ENCODE measurements at regions not wholly inside any gene's neighbourhood (a gene's known extent, or its start where the extent isn't known, plus 50 kb on each side); places are given as distances from the start of the nearest gene placed in this dataset.

GRCh38 chr7:41217306-41217705 is 485.6 kb downstream of the INHBA start:
- H3K4me1 ChIP-seq (ENCODE audit: control insufficient read depth, insufficient read depth, low read length, unreplicated experiment) = peaks cover 2% of the 10 kb centered on the region
- no peak overlapping the region for H3K27ac ChIP-seq (ENCODE audit: low read depth, low read length)
- no peaks in the 10 kb centered on the region for H3K79me2 ChIP-seq (ENCODE audit: control insufficient read depth, insufficient read depth, low read length, unreplicated experiment)
- no peaks in the 10 kb centered on the region for H3K36me3 ChIP-seq (ENCODE audit: insufficient read depth, low read length)
- no peak overlapping the region for H2AFZ ChIP-seq (ENCODE audit: low read length, unreplicated experiment)
- H3K4me3 ChIP-seq (ENCODE audit: low read depth, low read length) = no peak overlapping the region
- no peaks in the 10 kb centered on the region for H3K27me3 ChIP-seq (ENCODE audit: insufficient read depth, low read length)

DNA sequence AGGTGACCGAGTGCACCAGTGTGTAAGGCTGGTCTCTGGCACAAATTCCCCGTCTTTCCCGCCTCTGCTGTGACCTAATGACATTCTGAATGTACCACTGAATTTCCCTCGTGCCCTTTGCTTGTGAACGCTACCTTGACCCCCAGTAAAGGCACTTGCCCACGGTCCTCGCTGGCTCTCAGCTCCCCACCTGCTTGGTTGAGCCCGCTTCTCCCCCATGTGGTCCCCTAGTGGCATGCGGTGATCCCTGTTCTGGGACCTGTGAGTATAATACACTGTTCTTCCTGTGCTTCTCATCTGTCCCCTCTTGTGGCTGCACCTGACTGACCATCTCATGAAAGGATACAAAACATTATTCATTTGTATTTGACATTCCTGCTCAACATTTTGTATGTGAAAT is 495.7 kb downstream of the INHBA start:
- Histone ChIP-seq H3K27me3 (ENCODE audit: insufficient read depth, low read length) (no peaks in the 10 kb centered on the region), H2AFZ (ENCODE audit: low read length, unreplicated experiment) (no peak overlapping the region), H3K4me1 (ENCODE audit: control insufficient read depth, insufficient read depth, low read length, unreplicated experiment) (peaks cover 5% of the 10 kb centered on the region), H3K27ac (ENCODE audit: low read depth, low read length) (no peak overlapping the region), H3K36me3 (ENCODE audit: insufficient read depth, low read length) (0 out of 2 replicates have a peak, but pooled peaks cover 6% of the 10 kb centered on the region), H3K4me3 (ENCODE audit: low read depth, low read length) (no peak overlapping the region), H3K79me2 (ENCODE audit: control insufficient read depth, insufficient read depth, low read length, unreplicated experiment) (no peaks in the 10 kb centered on the region)

GRCh38 chr7:41206267-41206666 is 496.6 kb downstream of the INHBA start:
- H3K36me3 ChIP-seq (ENCODE audit: insufficient read depth, low read length) = 0 out of 2 replicates have a peak, but pooled peaks cover 6% of the 10 kb centered on the region
- peaks cover 5% of the 10 kb centered on the region for H3K4me1 ChIP-seq (ENCODE audit: control insufficient read depth, insufficient read depth, low read length, unreplicated experiment)
- peak overlapping the region; percentile 55 for H2AFZ ChIP-seq (ENCODE audit: low read length, unreplicated experiment)
- H3K27ac ChIP-seq (ENCODE audit: low read depth, low read length) = no peak overlapping the region
- H3K79me2 ChIP-seq (ENCODE audit: control insufficient read depth, insufficient read depth, low read length, unreplicated experiment) = no peaks in the 10 kb centered on the region
- H3K4me3 ChIP-seq (ENCODE audit: low read depth, low read length) = no peak overlapping the region
- no peaks in the 10 kb centered on the region for H3K27me3 ChIP-seq (ENCODE audit: insufficient read depth, low read length)

GRCh38 chr7:41205600-41205999 is 497.3 kb downstream of the INHBA start:
- H3K79me2 ChIP-seq (ENCODE audit: control insufficient read depth, insufficient read depth, low read length, unreplicated experiment) = no peaks in the 10 kb centered on the region
- no peak overlapping the region for H3K27ac ChIP-seq (ENCODE audit: low read depth, low read length)
- no peak overlapping the region for H3K4me3 ChIP-seq (ENCODE audit: low read depth, low read length)
- no peaks in the 10 kb centered on the region for H3K27me3 ChIP-seq (ENCODE audit: insufficient read depth, low read length)
- 0 out of 2 replicates have a peak, but pooled peaks cover 6% of the 10 kb centered on the region for H3K36me3 ChIP-seq (ENCODE audit: insufficient read depth, low read length)
- peaks cover 5% of the 10 kb centered on the region for H3K4me1 ChIP-seq (ENCODE audit: control insufficient read depth, insufficient read depth, low read length, unreplicated experiment)
- peak overlapping the region; percentile 55 for H2AFZ ChIP-seq (ENCODE audit: low read length, unreplicated experiment)

DNA sequence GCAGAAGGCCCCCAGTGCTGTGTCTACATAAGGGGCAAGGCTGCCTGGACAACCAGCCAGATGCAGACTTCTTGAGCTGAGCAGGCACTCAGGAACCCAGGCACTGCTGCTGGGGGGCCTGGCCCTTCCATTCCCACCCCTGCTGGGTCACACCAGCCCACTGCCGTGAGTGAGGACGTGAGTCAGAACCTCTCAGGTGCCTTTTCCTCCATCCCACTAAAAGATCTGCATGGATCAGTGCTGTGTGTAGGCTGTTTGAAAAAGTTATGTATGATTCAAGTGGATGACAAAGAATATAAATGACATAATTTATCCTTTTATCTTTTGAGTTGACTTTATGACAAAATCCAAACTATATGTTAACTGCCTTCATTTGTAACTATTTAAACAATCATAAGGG is 499.3 kb downstream of the INHBA start:
- no peak overlapping the region for H3K27ac ChIP-seq (ENCODE audit: low read depth, low read length)
- H3K27me3 ChIP-seq (ENCODE audit: insufficient read depth, low read length) = no peaks in the 10 kb centered on the region
- no peak overlapping the region for H2AFZ ChIP-seq (ENCODE audit: low read length, unreplicated experiment)

GRCh38 chr7:41201021-41201420 is 501.9 kb downstream of the INHBA start:
- Histone ChIP-seq H3K27ac (ENCODE audit: low read depth, low read length) (no peak overlapping the region), H3K36me3 (ENCODE audit: insufficient read depth, low read length) (0 out of 2 replicates have a peak, but pooled peaks cover 6% of the 10 kb centered on the region), H3K4me3 (ENCODE audit: low read depth, low read length) (no peak overlapping the region), H3K79me2 (ENCODE audit: control insufficient read depth, insufficient read depth, low read length, unreplicated experiment) (no peaks in the 10 kb centered on the region), H2AFZ (ENCODE audit: low read length, unreplicated experiment) (no peak overlapping the region), H3K27me3 (ENCODE audit: insufficient read depth, low read length) (no peaks in the 10 kb centered on the region), H3K4me1 (ENCODE audit: control insufficient read depth, insufficient read depth, low read length, unreplicated experiment) (no peaks in the 10 kb centered on the region)

More for the DNA sequence above, 499.3 kb downstream of the INHBA start:
- Histone ChIP-seq H3K4me3 (ENCODE audit: low read depth, low read length) (no peak overlapping the region), H3K4me1 (ENCODE audit: control insufficient read depth, insufficient read depth, low read length, unreplicated experiment) (peaks cover 5% of the 10 kb centered on the region), H3K36me3 (ENCODE audit: insufficient read depth, low read length) (0 out of 2 replicates have a peak, but pooled peaks cover 6% of the 10 kb centered on the region), H3K79me2 (ENCODE audit: control insufficient read depth, insufficient read depth, low read length, unreplicated experiment) (no peaks in the 10 kb centered on the region)

DNA sequence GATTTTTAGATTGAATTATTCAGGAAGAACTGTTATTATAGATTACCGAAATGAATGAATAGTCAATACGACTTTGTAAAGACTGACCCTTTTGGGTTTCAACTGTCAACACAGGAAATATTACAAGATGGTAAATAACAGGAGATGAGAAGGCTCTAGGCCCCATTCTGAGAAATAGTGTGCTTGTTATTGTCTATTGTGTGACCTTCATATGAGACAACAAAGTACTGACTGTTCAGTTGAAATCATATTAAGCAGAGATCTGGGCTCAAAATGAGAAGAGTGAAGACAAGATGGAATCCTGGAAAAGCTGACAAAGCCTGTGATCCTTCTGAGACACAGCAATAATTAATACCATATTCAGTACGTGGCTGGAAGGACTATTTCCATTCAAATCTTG is 503.8 kb downstream of the INHBA start:
- no peaks in the 10 kb centered on the region for H3K27me3 ChIP-seq (ENCODE audit: insufficient read depth, low read length)
- H3K27ac ChIP-seq (ENCODE audit: low read depth, low read length) = no peak overlapping the region
- H3K79me2 ChIP-seq (ENCODE audit: control insufficient read depth, insufficient read depth, low read length, unreplicated experiment) = no peaks in the 10 kb centered on the region
- no peak overlapping the region for H2AFZ ChIP-seq (ENCODE audit: low read length, unreplicated experiment)
- 0 out of 2 replicates have a peak, but pooled peaks cover 2% of the 10 kb centered on the region for H3K36me3 ChIP-seq (ENCODE audit: insufficient read depth, low read length)
- H3K4me1 ChIP-seq (ENCODE audit: control insufficient read depth, insufficient read depth, low read length, unreplicated experiment) = no peaks in the 10 kb centered on the region
- H3K4me3 ChIP-seq (ENCODE audit: low read depth, low read length) = no peak overlapping the region

DNA sequence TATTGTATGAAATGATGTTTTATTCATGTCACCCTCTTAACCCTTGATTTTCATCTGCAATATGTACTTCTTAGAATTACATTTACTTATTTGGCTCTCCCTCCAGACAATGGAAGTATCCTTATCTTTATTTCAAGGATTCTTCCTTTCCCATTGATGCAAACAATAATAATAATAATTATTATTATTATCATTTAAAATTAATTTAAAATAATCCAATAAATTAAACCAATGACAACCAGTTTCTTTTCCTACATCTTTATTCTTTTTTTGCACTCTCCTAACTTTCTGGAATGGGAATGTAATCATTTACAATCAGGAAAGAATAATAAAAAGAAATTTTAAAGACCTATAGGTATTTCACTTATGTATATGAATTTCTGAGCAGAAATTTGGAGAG is 504.4 kb downstream of the INHBA start:
- Histone ChIP-seq H2AFZ (ENCODE audit: low read length, unreplicated experiment) (no peak overlapping the region), H3K27me3 (ENCODE audit: insufficient read depth, low read length) (no peaks in the 10 kb centered on the region), H3K27ac (ENCODE audit: low read depth, low read length) (no peak overlapping the region), H3K4me3 (ENCODE audit: low read depth, low read length) (no peak overlapping the region), H3K79me2 (ENCODE audit: control insufficient read depth, insufficient read depth, low read length, unreplicated experiment) (no peaks in the 10 kb centered on the region), H3K36me3 (ENCODE audit: insufficient read depth, low read length) (no peaks in the 10 kb centered on the region), H3K4me1 (ENCODE audit: control insufficient read depth, insufficient read depth, low read length, unreplicated experiment) (no peaks in the 10 kb centered on the region)

DNA sequence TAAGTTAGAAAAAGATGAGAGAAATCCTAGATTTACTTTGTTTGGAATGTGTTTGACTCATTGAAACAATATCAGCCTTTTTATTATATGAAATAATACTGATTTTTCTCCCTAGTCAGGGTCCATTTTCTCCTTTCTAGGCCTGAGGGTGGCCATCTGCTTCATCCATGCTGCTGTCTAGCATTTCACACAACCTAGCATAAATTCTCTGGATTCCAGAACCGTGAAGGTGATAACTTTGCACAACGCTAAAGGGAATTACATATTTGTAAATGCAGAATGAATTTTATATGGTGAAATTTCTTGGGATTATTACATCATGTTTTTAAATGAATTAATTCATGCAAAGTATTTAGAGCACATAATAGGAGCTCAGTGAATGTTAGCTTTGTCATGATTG is 505.1 kb downstream of the INHBA start:
- no peak overlapping the region for H2AFZ ChIP-seq (ENCODE audit: low read length, unreplicated experiment)
- no peaks in the 10 kb centered on the region for H3K79me2 ChIP-seq (ENCODE audit: control insufficient read depth, insufficient read depth, low read length, unreplicated experiment)
- no peaks in the 10 kb centered on the region for H3K36me3 ChIP-seq (ENCODE audit: insufficient read depth, low read length)
- H3K4me1 ChIP-seq (ENCODE audit: control insufficient read depth, insufficient read depth, low read length, unreplicated experiment) = no peaks in the 10 kb centered on the region
- no peaks in the 10 kb centered on the region for H3K27me3 ChIP-seq (ENCODE audit: insufficient read depth, low read length)
- no peak overlapping the region for H3K4me3 ChIP-seq (ENCODE audit: low read depth, low read length)
- no peak overlapping the region for H3K27ac ChIP-seq (ENCODE audit: low read depth, low read length)

- peaks cover 25% of the 10 kb centered on the region for H3K4me1 ChIP-seq (ENCODE audit: control insufficient read depth, insufficient read depth, low read length, unreplicated experiment)
- no peaks in the 10 kb centered on the region for H3K27me3 ChIP-seq (ENCODE audit: insufficient read depth, low read length)
- no peaks in the 10 kb centered on the region for H3K36me3 ChIP-seq (ENCODE audit: insufficient read depth, low read length)
- H3K27ac ChIP-seq (ENCODE audit: low read depth, low read length) = no peak overlapping the region
- H2AFZ ChIP-seq (ENCODE audit: low read length, unreplicated experiment) = no peak overlapping the region
- no peak overlapping the region for H3K4me3 ChIP-seq (ENCODE audit: low read depth, low read length)
- no peaks in the 10 kb centered on the region for H3K79me2 ChIP-seq (ENCODE audit: control insufficient read depth, insufficient read depth, low read length, unreplicated experiment)
These were observed 509.1 kb downstream of the INHBA start for GRCh38 chr7:41193738-41194282.

DNA sequence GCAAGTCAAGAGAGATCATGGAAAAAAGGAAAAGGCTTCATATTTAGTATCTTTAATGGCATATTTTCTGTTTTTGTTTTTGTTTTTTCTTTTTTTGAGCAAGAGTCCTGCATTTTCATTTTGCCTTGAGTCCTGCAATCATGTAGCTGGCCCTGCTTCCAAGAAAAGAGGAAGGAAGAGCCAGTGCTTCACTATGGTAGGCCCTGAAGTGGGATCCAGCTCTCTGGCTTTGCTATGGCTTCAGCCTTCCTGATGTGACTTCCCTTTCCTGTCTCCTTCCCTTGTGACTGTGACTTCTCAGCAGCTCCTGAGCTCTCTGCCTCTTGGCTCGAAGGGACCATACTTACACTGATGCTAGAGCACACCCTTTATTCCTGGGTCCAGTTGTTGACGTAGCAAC is 512.3 kb downstream of the INHBA start:
- H3K27ac ChIP-seq (ENCODE audit: low read depth, low read length) = peak overlapping the region; percentile 99
- H2AFZ ChIP-seq (ENCODE audit: low read length, unreplicated experiment) = no peak overlapping the region
- no peak overlapping the region for H3K4me3 ChIP-seq (ENCODE audit: low read depth, low read length)
- no peaks in the 10 kb centered on the region for H3K36me3 ChIP-seq (ENCODE audit: insufficient read depth, low read length)
- no peaks in the 10 kb centered on the region for H3K79me2 ChIP-seq (ENCODE audit: control insufficient read depth, insufficient read depth, low read length, unreplicated experiment)
- H3K4me1 ChIP-seq (ENCODE audit: control insufficient read depth, insufficient read depth, low read length, unreplicated experiment) = peaks cover 43% of the 10 kb centered on the region
- no peaks in the 10 kb centered on the region for H3K27me3 ChIP-seq (ENCODE audit: insufficient read depth, low read length)
